ENCODE measurements at regions not wholly inside any gene's neighbourhood (a gene's known extent, or its start where the extent isn't known, plus 50 kb on each side); places are given as distances from the start of the nearest gene placed in this dataset.

DNA sequence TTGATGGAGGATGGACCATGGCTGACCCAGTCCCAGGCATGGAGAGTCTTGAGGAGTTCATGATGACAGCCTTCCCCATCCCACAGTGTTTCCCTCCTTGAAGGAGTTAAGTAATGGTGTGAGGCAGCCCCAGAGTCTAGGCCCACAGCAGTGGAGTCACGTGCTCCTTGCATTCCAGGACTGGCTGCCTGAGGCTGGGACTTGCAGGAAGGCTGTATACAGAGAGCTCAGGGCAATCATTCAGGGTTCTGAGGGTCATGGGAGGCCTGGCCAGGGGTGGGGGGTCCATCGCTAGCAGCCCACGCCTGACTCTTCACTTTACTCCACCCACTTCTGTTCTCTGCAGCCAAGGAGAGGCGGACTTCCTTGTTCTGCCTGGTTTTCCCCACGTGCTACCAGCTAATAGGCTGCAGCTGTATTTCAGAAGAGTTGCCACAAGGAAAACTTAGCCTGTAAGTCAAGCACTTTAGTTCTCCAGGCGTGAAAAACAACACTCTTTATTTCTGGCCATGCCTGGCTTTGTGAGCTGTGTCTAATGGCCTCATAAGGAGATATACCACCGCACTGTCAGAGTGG, 272.5 kb downstream of the DHX35 start:
- H3K9me3 ChIP-seq: no peaks in the 10 kb centered on the region
- H3K36me3 ChIP-seq: no peaks in the 10 kb centered on the region
- H3K27me3 ChIP-seq: no peaks in the 10 kb centered on the region
- no peaks in the 10 kb centered on the region for H3K4me1 ChIP-seq
- H3K4me3 ChIP-seq: no peak overlapping the region
- WGBS: 73% methylated on average over 6 of the region's 7 CpGs
- no peak for TF ChIP-seq EP300 (IDR thresholded peaks at IDR 0.05)
- TF ChIP-seq, protein P1, sequence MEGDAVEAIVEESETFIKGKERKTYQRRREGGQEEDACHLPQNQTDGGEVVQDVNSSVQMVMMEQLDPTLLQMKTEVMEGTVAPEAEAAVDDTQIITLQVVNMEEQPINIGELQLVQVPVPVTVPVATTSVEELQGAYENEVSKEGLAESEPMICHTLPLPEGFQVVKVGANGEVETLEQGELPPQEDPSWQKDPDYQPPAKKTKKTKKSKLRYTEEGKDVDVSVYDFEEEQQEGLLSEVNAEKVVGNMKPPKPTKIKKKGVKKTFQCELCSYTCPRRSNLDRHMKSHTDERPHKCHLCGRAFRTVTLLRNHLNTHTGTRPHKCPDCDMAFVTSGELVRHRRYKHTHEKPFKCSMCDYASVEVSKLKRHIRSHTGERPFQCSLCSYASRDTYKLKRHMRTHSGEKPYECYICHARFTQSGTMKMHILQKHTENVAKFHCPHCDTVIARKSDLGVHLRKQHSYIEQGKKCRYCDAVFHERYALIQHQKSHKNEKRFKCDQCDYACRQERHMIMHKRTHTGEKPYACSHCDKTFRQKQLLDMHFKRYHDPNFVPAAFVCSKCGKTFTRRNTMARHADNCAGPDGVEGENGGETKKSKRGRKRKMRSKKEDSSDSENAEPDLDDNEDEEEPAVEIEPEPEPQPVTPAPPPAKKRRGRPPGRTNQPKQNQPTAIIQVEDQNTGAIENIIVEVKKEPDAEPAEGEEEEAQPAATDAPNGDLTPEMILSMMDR (IDR thresholded peaks at IDR 0.05): no peak
- no peak for TF ChIP-seq POLR2A (IDR thresholded peaks at IDR 0.05)
- no peak for TF ChIP-seq POLR2AphosphoS5 (IDR thresholded peaks at IDR 0.05)
- DNase-seq (ENCODE audit: low spot score in 2 of 2): no peak
- H3K27ac ChIP-seq: no peak overlapping the region

DNA sequence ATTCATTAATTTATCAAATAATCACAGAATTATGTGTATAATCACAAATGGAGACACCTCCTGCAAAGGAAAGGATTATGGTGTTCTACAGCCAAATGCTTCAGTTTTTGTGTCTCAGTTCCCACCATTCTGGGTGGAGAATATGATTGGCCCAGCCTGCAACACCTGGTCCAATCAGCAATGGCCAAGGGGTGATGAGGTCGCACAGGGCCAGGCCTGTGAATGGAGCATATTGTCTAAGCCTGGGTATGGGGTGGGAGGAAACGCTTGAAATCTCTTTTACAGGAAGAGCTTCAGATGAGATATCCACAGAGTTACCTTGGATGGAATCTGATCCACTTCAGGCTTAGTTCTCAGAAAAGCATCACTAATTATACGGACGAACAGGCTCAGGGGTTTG, 271.6 kb downstream of the DHX35 start:
- no peaks in the 10 kb centered on the region for H3K36me3 ChIP-seq
- TF ChIP-seq, protein P1 (IDR thresholded peaks at IDR 0.05): no peak
- TF ChIP-seq EP300 (IDR thresholded peaks at IDR 0.05): no peak
- no peak for TF ChIP-seq POLR2A (IDR thresholded peaks at IDR 0.05)
- no peak for TF ChIP-seq POLR2AphosphoS5 (IDR thresholded peaks at IDR 0.05)
- H3K9me3 ChIP-seq: no peaks in the 10 kb centered on the region
- H3K4me3 ChIP-seq: no peak overlapping the region
- whole genome bisulfite sequencing: 94% methylated on average over 4 of the region's 4 CpGs
- no peaks in the 10 kb centered on the region for H3K27me3 ChIP-seq
- H3K27ac ChIP-seq: no peak overlapping the region
- no peak for DNase-seq (ENCODE audit: low spot score in 2 of 2)
- H3K4me1 ChIP-seq: no peaks in the 10 kb centered on the region

DNA sequence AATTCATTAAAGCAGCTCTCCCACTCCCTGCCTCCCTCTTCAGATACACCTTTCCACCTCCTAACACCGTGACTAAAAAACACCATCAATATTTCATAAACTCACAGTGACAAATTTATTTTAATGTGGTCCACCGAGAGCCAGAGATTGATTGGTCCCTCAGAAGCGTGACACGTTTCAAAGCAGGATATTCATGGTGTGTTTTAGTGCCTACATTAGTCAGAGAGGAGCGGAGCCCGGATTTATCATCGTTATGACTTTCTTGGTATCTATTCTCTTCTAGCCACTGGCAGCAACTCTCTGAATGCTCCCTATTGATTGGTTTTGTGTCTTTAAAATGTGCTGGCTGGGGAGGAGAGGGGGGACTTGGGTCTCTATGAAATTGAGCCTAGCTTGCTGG, 265.3 kb downstream of the DHX35 start:
- WGBS: 83% methylated on average over 7 of the region's 7 CpGs
- Histone ChIP-seq H3K4me3 (no peak overlapping the region), H3K4me1 (no peaks in the 10 kb centered on the region), H3K27ac (no peak overlapping the region), H3K9me3 (no peaks in the 10 kb centered on the region), H3K36me3 (no peaks in the 10 kb centered on the region), H3K27me3 (peaks cover 5% of the 10 kb centered on the region)
- DNase-seq (ENCODE audit: low spot score in 2 of 2): no peak
- TF ChIP-seq POLR2A (IDR thresholded peaks at IDR 0.05) (no peak), EP300 (IDR thresholded peaks at IDR 0.05) (no peak), POLR2AphosphoS5 (IDR thresholded peaks at IDR 0.05) (no peak)
- TF ChIP-seq, protein P1 (IDR thresholded peaks at IDR 0.05): no peak

DNA sequence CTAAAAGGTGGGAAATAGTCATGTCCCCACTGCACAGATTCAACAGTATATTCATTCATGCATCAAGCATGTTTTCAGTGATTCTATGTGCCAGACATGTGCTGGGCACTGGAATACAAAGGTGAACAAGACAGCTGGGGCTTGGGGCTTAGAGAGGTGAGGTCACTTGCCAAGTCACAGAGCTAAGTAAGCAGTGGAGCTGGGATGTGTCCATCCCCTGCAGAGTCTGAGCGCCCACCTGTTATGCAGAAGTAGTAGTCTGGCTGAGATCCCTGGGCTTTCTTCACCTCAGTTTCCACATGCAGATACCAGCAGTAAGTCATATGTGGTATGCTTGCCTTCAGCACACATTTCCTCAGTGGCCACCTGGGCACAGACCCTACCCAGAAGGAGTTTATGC, 263.8 kb downstream of the DHX35 start:
- TF ChIP-seq EP300 (IDR thresholded peaks at IDR 0.05) (no peak), POLR2AphosphoS5 (IDR thresholded peaks at IDR 0.05) (no peak), POLR2A (IDR thresholded peaks at IDR 0.05) (no peak)
- TF ChIP-seq, protein P1 (IDR thresholded peaks at IDR 0.05): no peak
- 80% methylated on average over 1 of the region's 1 CpG for WGBS

DNA sequence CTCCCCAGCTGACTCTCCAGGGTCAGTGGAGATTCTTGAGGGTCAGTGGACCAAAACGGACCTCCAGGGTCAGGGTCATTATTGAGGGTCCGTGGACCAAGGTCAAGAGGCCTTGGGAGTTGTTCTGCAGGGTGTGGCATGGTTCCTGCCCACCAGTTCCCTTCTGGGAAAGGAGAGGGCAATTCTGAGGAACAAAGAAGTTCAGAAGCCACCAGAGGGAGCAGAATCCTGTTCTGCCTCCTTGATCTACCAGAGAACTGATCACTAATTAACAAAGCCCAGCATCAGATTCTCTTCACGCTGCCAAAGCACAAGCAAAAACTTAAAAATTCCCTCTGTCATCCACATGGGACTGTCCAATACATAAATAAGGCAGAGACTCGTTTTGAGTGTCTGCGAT, 263.4 kb downstream of the DHX35 start:
- Histone ChIP-seq H3K36me3 (no peaks in the 10 kb centered on the region), H3K4me1 (no peaks in the 10 kb centered on the region), H3K27ac (no peak overlapping the region), H3K4me3 (no peak overlapping the region), H3K9me3 (no peaks in the 10 kb centered on the region), H3K27me3 (peaks cover 13% of the 10 kb centered on the region)
- no peak for TF ChIP-seq POLR2AphosphoS5 (IDR thresholded peaks at IDR 0.05)
- TF ChIP-seq, protein P1 (IDR thresholded peaks at IDR 0.05): no peak
- no peak for TF ChIP-seq POLR2A (IDR thresholded peaks at IDR 0.05)
- no peak for TF ChIP-seq EP300 (IDR thresholded peaks at IDR 0.05)
- no peak for DNase-seq (ENCODE audit: low spot score in 2 of 2)
- WGBS: 66% methylated on average over 5 of the region's 5 CpGs

More for the DNA sequence above, 263.8 kb downstream of the DHX35 start:
- Histone ChIP-seq H3K4me1 (no peaks in the 10 kb centered on the region), H3K27me3 (peaks cover 10% of the 10 kb centered on the region), H3K4me3 (no peak overlapping the region), H3K27ac (no peak overlapping the region), H3K36me3 (no peaks in the 10 kb centered on the region), H3K9me3 (no peaks in the 10 kb centered on the region)
- no peak for DNase-seq (ENCODE audit: low spot score in 2 of 2)
